H1 (cell line): ENCODE measurements at regions not wholly inside any gene's neighbourhood (a gene's known extent, or its start where the extent isn't known, plus 50 kb on each side); places are given as distances from the start of the nearest gene placed in this dataset.

ENCODE experiments used
- CTCF ChIA-PET: fragments of 300-600 bp; sonication (Branson Sonifier 250); formaldehyde crosslinking; loops from one replicate; lab custom pipeline; 2021; ENCODE audit not compliant: partially characterized antibody; lab: Charles Lee
- POLR2A ChIA-PET: fragments of 300-600 bp; sonication (Branson Sonifier 250); formaldehyde crosslinking; loops from one replicate; lab custom pipeline; 2021; ENCODE audit warnings: inconsistent platforms; ENCODE audit not compliant: partially characterized antibody; lab: Charles Lee
- DNase-seq, 2 experiments: peaks; one replicate each; pipeline versions ENCODE4 v3.0.0 to v3.0.0-alpha.2; 2010 to 2022; ENCODE audit warnings: low spot score in 2 of 2, low read depth in 1 of 2, mixed read lengths in 1 of 2
- FAIRE-seq: peaks from 2 replicates; lab custom pipeline; 2011; peaks lifted over from hg19 to GRCh38; lab: Jason Lieb, UNC
- H2AFZ ChIP-seq: 2 replicates; pipeline ENCODE4 v1.8.1; 2012; ENCODE audit warnings: low read length, inconsistent platforms
- H2AK5ac ChIP-seq: 2 replicates; pipeline ENCODE4 v1.6.1; 2013; ENCODE audit warnings: low read depth, low read length
- H2BK120ac ChIP-seq: replicated peaks from 2 replicates; pipeline ENCODE3; 2013; ENCODE audit warnings: low read depth, low read length, inconsistent platforms
- H2BK12ac ChIP-seq: 2 replicates; pipeline ENCODE4 v1.6.1; 2013; ENCODE audit warnings: low read depth, low read length
- H2BK15ac ChIP-seq: 2 replicates; pipeline ENCODE4 v1.6.1; 2013; ENCODE audit warnings: low read length
- H2BK20ac ChIP-seq: 2 replicates; pipeline ENCODE4 v1.6.1; 2013; ENCODE audit warnings: low read length
- H2BK5ac ChIP-seq: 2 replicates; pipeline ENCODE4 v1.6.1; 2013; ENCODE audit warnings: low read depth, low read length
- H3K14ac ChIP-seq: 2 replicates; pipeline ENCODE4 v1.6.1; 2013; ENCODE audit warnings: inconsistent platforms; ENCODE audit not compliant: insufficient read length
- H3K18ac ChIP-seq: 2 replicates; pipeline ENCODE4 v1.6.1; 2013; ENCODE audit warnings: low read length; ENCODE audit errors: extremely low read depth
- H3K23ac ChIP-seq: 2 replicates; pipeline ENCODE4 v1.6.1; 2013; ENCODE audit warnings: inconsistent platforms; ENCODE audit not compliant: insufficient read length
- H3K23me2 ChIP-seq: 2 replicates; pipeline ENCODE4 v1.6.1; 2013; ENCODE audit warnings: low read depth, low read length
- H3K27ac ChIP-seq: 2 replicates; pipeline ENCODE4 v1.6.1; 2011; ENCODE audit warnings: low read depth, low read length, inconsistent platforms
- H3K27me3 ChIP-seq, 4 experiments: replicated peaks in 1 of 4; 1 replicate in 1 of 4; 2 replicates in 3 of 4; pipeline versions ENCODE4 v1.6.1 to v1.8.1; 2011 to 2013; ENCODE audit warnings: low read length in 3 of 4, mild to moderate bottlenecking in 3 of 4, inconsistent platforms in 2 of 4, mixed read lengths in 2 of 4, moderate library complexity in 1 of 4; ENCODE audit not compliant: control insufficient read depth in 3 of 4, insufficient read depth in 3 of 4; ENCODE audit errors: extremely low read depth in 1 of 4
- H3K36me3 ChIP-seq, 4 experiments: 2 replicates each; pipeline versions ENCODE4 v1.6.1 to v1.8.1; 2011 to 2013; ENCODE audit warnings: mild to moderate bottlenecking in 4 of 4, low read length in 3 of 4, moderate library complexity in 2 of 4, control low read depth in 1 of 4, inconsistent platforms in 1 of 4; ENCODE audit not compliant: insufficient read depth in 4 of 4, control insufficient read depth in 2 of 4
- H3K4ac ChIP-seq: replicated peaks from 2 replicates; pipeline ENCODE3; 2013; ENCODE audit warnings: low read length, low read depth, mixed read lengths, inconsistent platforms; ENCODE audit not compliant: insufficient read length
- H3K4me1 ChIP-seq, 4 experiments: replicated peaks in 1 of 4; 1 replicate in 1 of 4; 2 replicates in 3 of 4; pipeline versions ENCODE4 v1.6.1 to v1.8.1; 2011 to 2013; ENCODE audit warnings: low read length in 3 of 4, inconsistent platforms in 2 of 4, mixed read lengths in 1 of 4; ENCODE audit not compliant: insufficient read depth in 4 of 4, control insufficient read depth in 3 of 4
- H3K4me2 ChIP-seq, 2 experiments: 2 replicates each; pipeline versions ENCODE4 v1.6.1 to v1.8.1; 2011 to 2013; ENCODE audit warnings: low read depth in 2 of 2, low read length in 2 of 2, control low read depth in 1 of 2, inconsistent platforms in 1 of 2, mild to moderate bottlenecking in 1 of 2; ENCODE audit not compliant: insufficient read depth in 1 of 2
- H3K4me3 ChIP-seq, 4 experiments: fragments of 200-600, 300-600 bp in 1 of 4; sonication (generic), shearing (Covaris generic), sonication (Bioruptor Twin) in 1 of 4; 2 replicates each; pipeline versions ENCODE4 v1.5.1 to v1.8.1; 2011 to 2016; ENCODE audit warnings: low read length in 4 of 4, low read depth in 3 of 4, control low read depth in 2 of 4, inconsistent platforms in 2 of 4, mild to moderate bottlenecking in 2 of 4, mixed read lengths in 1 of 4, moderate library complexity in 1 of 4; ENCODE audit not compliant: insufficient read depth in 2 of 4; ENCODE audit errors: extremely low read depth in 1 of 4
- H3K56ac ChIP-seq: replicated peaks from 2 replicates; pipeline ENCODE3; 2013; ENCODE audit warnings: low read depth, mild to moderate bottlenecking, mixed read lengths, low read length, inconsistent platforms; ENCODE audit not compliant: insufficient read length
- H3K79me1 ChIP-seq: 2 replicates; pipeline ENCODE4 v1.6.1; 2013; ENCODE audit warnings: low read depth, low read length, control low read depth
- H3K79me2 ChIP-seq, 2 experiments: 2 replicates each; pipeline versions ENCODE4 v1.6.1 to v1.8.1; 2012 to 2013; ENCODE audit warnings: low read length in 2 of 2, mild to moderate bottlenecking in 2 of 2, inconsistent platforms in 1 of 2; ENCODE audit not compliant: insufficient read depth in 2 of 2, control insufficient read depth in 1 of 2
- H3K9ac ChIP-seq, 4 experiments: replicated peaks in 1 of 4; 1 replicate in 1 of 4; 2 replicates in 3 of 4; pipeline versions ENCODE4 v1.6.1 to v1.8.1; 2011 to 2013; ENCODE audit warnings: low read depth in 3 of 4, low read length in 3 of 4, control low read depth in 2 of 4, mild to moderate bottlenecking in 2 of 4, moderate library complexity in 2 of 4, inconsistent platforms in 1 of 4; ENCODE audit errors: extremely low read depth in 1 of 4
- H3K9me3 ChIP-seq, 2 experiments: 2 replicates each; pipeline versions ENCODE4 v1.6.1 to v1.8.1; 2012 to 2013; ENCODE audit warnings: mild to moderate bottlenecking in 2 of 2, moderate library complexity in 2 of 2, control low read depth in 1 of 2, inconsistent platforms in 1 of 2, low read depth in 1 of 2, low read length in 1 of 2, mixed read lengths in 1 of 2; ENCODE audit not compliant: insufficient read depth in 2 of 2
- H4K20me1 ChIP-seq, 2 experiments: replicated peaks in 1 of 2; 2 replicates each; pipeline versions ENCODE3 to v1.8.1; 2011 to 2013; ENCODE audit warnings: inconsistent platforms in 2 of 2, low read length in 2 of 2, mild to moderate bottlenecking in 1 of 2; ENCODE audit not compliant: insufficient read depth in 2 of 2, control insufficient read depth in 1 of 2
- H4K5ac ChIP-seq: 2 replicates; pipeline ENCODE4 v1.6.1; 2013; ENCODE audit warnings: low read length, low read depth, mixed read lengths, inconsistent platforms; ENCODE audit not compliant: insufficient read length
- H4K8ac ChIP-seq: 2 replicates; pipeline ENCODE4 v1.8.0; 2013; ENCODE audit warnings: mild to moderate bottlenecking, moderate library complexity, low read length, inconsistent platforms; ENCODE audit not compliant: insufficient read depth; ENCODE audit errors: extremely low read depth
- H4K91ac ChIP-seq: replicated peaks from 2 replicates; pipeline ENCODE3; 2013; ENCODE audit warnings: low read length, mixed read lengths, inconsistent platforms; ENCODE audit not compliant: insufficient read length
- MAFK ChIP-seq: IDR thresholded peaks from 2 replicates; pipeline ENCODE4 v1.6.1; 2012; ENCODE audit warnings: low read depth, mild to moderate bottlenecking, improper control_type of control experiment, low read length
- RXRA ChIP-seq: IDR thresholded peaks from 2 replicates; pipeline ENCODE4 v1.6.1; 2011; ENCODE audit warnings: low read depth, mild to moderate bottlenecking, low read length, moderate library complexity; ENCODE audit not compliant: insufficient read depth
- SP1 ChIP-seq: IDR thresholded peaks from 2 replicates; pipeline ENCODE4 v1.6.1; 2011; ENCODE audit warnings: low read depth, low read length

DNA sequence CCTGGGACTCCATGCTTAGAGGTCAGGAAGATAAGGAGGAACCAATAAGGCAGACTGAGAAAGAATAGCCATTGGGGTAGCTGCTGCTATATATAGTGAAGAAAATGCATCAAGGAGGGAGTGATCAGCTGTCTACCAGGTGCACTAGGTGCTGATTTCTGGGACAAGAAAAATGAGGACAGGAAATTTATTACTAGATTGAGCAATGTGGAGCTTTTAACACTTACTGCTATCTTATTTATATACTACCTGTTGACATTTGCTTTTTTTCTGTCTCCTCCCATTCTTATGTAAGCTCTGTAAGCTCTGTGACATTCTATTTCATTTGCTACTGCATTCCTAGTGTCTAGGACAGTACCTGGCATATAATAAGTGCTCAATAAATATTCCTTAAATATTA, 53.7 kb upstream of the DHX40 start:
- no peak overlapping the region for H3K9ac ChIP-seq
- no peak for TF ChIP-seq SP1
- no peak for TF ChIP-seq MAFK
- TF ChIP-seq RXRA, result no peak

More for the DNA sequence above, 53.7 kb upstream of the DHX40 start:
- H3K23ac ChIP-seq, result no peak overlapping the region
- H3K9me3 ChIP-seq, result no peaks in the 10 kb centered on the region
- no peak overlapping the region for H2BK12ac ChIP-seq
- H4K91ac ChIP-seq, result no peak overlapping the region
- no peak overlapping the region for H3K14ac ChIP-seq
- no peak overlapping the region for H3K18ac ChIP-seq
- no peak overlapping the region for H2AFZ ChIP-seq
- no peak overlapping the region for H2BK120ac ChIP-seq
- no peaks in the 10 kb centered on the region for H3K4me1 ChIP-seq
- no peak overlapping the region for H3K4me2 ChIP-seq
- no peaks in the 10 kb centered on the region for H3K36me3 ChIP-seq
- no peak overlapping the region for H2BK5ac ChIP-seq
- H2AK5ac ChIP-seq, result no peak overlapping the region
- no peak overlapping the region for H3K4me3 ChIP-seq
- CTCF ChIA-PET, result interaction anchor here (0.7 kb wide), 1 partner anchor 8 kb away, joined by 3 read pairs; no protein-coding TSS in a partner anchor
- no peaks in the 10 kb centered on the region for H3K23me2 ChIP-seq
- H2BK15ac ChIP-seq, result no peak overlapping the region
- H3K4ac ChIP-seq, result no peak overlapping the region
- H3K56ac ChIP-seq, result no peak overlapping the region
- H3K79me1 ChIP-seq, result no peaks in the 10 kb centered on the region
- H4K8ac ChIP-seq, result no peak overlapping the region
- H3K27me3 ChIP-seq, result no peaks in the 10 kb centered on the region
- no peak for DNase-seq
- H4K5ac ChIP-seq, result no peak overlapping the region
- FAIRE-seq, result no peak
- no peak overlapping the region for H3K27ac ChIP-seq
- no peaks in the 10 kb centered on the region for H4K20me1 ChIP-seq
- no peaks in the 10 kb centered on the region for H3K79me2 ChIP-seq
- no peak overlapping the region for H2BK20ac ChIP-seq
- POLR2A ChIA-PET, result no interaction called here
